Stimulated activated CD4-positive, alpha-beta T cell treated with anti-CD3 and anti-CD28 coated beads, TNF-alpha, amount 100 ng/mL, for 48 hours (primary cell): ENCODE measurements at regions not wholly inside any gene's neighbourhood (a gene's known extent, or its start where the extent isn't known, plus 50 kb on each side); places are given as distances from the start of the nearest gene placed in this dataset.

Experiments used
- DNase-seq, 3 donors: peaks; one replicate each; pipeline ENCODE4 v3.0.0-alpha.2; 2020; ENCODE audit warnings: low read depth in 3 of 3

DNA sequence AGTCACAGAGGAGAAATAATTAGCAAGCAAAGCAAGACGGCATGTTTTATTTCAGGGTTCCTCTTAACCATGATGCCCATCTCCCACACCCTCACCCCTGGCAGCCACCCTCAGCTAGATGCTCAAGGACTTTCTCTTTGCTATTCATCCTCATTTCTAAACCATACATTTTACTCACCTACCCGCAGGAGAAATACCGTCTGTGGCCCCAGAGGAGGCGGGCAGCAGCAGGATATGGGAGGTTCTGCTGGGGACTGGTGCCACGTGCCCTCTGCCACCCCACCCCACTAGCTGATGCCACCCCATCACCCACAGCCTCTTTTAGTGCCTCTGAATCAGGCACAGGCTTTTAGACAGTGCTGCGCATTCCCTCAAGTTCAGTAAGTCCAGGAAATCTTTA lies 168.7 kb upstream of the ITGB1 start:
- no peak for DNase-seq

DNA sequence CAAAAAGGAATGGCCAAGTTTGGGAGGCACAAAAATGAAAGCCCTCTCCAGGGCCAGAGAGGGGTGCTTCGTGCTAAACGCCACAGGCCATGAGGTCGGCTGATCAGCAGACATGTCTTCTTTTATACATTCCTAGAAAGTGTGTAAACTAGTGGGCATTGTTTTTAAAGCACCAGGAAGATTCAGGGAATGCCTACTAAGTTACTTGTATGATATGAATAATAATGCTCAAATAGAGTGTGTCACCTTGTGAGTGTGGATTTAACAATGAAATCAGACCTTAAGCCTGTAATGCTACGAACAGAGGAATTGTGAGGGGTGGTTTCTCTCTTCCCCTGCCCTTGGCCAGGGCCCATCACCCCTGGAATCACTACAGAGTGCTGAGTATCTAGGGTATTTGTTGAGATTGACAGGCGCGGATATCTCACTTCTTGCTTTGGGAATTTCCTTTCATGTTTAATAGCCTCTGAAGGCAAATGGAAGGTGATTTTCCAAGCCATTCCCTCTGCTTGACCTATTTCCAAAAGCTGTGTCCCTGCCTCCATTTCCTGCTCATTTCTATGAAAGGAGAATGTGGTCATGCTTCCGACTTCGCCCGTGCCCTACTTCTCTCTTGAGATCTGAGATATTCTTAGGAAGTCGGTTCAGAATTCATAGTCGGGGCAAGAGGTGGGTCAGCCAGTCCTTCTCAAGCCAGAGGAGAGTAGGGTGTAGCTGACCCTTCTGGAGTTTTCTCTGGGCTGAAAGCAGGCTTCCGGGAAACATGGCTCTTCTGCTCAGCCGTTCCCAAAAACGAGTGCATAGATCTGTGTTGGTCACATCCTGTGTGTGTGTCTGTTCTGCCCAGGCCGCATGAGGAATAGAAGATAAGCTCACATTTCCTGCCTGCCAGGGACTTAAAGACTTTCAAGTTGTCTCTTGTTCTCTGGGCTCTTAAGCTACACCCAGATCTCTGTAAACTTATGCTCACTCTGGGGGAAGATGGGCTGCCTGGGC lies 167.8 kb upstream of the ITGB1 start:
- DNase-seq: no peak

DNA sequence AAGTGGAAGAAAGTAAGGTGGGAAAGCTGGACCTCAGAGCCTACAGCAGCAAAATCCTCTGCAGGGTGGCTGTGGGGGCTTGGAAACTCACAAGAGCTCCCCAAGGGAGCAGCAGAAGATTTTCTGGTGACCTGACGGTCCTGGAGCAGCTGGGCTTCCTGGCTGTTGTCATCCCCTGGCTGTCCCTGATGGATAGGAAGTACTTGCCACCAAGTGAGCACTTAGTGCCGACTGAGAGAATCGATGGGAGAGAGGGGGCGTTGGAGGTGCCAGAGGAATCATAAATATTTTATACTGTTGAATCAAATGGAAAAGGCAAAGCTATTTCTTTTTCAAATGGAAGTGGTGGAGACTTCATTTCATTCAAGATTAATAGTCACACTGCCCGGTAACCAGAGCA lies 167.1 kb upstream of the ITGB1 start:
- DNase-seq: no peak

DNA sequence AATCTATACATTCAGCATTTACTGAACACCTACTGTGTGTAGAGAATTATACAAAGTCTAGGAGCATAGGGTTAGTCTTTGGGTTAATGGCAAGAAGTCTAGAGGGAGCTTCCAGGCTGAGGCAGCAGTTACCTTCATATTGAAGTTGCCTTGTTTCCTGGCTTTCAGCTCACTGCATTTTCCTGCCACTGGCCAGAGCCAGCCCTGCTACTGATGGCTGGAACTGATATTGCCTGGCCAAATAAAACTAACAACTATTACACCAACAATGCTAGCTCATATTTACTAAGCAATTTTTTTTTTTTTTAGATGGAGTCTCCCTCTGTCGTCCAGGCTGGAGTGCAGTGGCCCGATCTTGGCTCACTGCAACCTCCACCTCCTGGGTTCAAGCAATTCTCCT lies 165.7 kb upstream of the ITGB1 start:
- DNase-seq: no peak

DNA sequence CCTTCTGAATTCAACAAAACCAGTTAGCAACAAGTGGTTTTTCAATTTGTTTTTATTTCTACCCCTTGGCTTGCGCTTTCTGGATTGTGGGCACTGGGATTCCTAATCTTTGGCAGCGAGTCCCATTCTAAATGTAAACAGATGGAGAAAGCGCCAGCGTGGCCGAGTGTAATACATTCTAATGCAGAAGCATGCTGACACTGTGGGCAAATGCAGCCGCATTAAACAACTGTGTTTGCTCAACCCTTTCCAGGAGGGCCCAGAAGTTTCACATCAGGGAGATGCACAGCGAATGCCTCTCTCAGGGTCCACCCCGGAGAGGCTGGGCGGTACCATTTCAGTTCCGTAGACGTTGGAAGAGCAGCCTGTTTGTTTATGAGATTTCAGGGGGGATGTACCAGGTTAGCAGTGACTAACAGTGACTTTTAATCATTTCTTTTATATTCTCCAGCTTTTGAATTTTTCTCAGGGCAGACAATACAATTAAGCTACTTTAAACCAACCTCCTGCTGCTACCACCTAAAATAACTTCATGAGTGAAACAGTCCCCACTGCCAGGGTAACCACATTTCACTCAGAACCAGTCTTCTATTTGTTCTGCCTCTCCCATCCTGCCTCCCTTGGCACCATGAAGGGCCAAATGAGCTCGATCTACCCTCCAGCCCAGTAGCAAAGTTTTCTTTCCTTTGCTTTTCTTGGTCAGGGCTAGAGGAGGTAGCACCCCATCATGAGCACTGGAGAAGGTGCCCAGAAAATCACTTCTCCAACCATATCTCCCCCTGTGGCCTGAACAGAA lies 164.2 kb upstream of the ITGB1 start:
- no peak for DNase-seq

DNA sequence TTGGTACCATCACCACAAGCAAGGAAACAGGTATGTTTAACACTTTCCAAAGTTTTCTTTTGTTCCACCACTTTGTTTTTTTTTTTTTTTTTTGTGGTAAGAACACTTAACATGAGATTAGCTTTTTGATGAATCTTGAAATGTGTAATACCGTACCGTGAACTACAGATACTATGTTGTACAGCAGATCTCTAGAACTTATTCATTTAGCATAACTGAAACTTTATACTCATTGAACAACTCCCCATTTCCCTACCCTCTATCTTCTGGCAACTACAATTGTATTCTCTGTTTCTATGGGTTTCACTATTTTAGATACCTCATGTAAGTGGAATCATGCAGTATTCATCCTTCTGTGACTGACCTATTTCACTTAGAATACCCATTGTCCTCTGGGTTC lies 162.7 kb upstream of the ITGB1 start:
- DNase-seq: no peak

DNA sequence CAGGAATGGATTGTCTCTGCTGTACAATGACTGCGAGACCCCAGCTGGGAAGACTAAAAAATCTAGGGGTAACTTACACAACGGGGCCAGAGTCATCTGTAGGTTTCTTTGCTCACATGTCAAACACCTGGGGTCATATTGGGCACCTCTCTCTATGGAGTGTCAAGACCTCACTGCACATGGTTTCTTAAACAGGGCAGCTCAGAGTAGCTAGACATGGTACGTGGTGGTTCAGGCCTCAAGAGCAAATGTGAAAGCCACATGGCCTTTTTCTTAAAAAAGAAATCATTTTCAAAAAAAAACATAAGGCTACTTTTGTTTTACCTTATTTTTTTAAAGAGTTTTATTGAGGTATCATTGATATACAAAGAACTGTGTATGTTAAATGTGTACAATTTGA lies 162.2 kb upstream of the ITGB1 start:
- no peak for DNase-seq

DNA sequence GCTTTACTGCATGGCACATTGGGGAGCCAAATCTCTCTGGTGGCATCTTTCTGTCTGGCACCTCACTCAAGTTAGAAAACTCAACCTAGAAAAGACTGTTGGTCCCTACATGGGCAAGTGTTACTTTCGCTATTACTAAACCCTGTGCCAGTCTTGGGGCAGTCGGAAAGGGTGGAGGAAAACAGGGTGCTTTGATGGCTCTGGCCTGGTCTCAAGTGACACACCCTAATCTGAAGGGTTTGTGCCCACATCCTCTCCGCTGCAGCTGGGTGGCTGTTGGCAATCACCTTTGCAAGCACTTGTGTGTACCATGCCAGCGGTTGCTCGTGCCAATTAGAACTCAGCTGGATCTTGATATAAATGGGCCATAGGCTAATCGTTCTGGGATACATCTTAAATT lies 159.8 kb upstream of the ITGB1 start:
- DNase-seq: no peak

DNA sequence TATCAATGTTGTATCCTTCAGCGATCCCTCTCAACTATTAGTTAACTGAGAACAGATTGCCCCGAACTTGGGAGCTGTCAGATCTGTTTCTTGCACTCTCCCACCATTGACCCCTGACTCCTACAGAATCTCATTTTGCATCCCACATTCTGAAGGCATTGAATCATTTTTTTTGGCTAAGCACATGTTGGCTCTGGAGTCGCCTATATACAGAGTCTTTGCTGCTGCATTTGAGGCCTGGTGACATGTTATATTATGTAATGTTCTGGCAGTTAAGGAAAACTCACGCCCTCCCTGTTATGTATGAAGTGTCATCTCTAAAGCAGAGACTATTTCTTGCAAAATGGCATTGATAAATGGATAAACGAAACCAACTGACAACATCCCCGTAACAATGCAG lies 159.2 kb upstream of the ITGB1 start:
- no peak for DNase-seq

DNA sequence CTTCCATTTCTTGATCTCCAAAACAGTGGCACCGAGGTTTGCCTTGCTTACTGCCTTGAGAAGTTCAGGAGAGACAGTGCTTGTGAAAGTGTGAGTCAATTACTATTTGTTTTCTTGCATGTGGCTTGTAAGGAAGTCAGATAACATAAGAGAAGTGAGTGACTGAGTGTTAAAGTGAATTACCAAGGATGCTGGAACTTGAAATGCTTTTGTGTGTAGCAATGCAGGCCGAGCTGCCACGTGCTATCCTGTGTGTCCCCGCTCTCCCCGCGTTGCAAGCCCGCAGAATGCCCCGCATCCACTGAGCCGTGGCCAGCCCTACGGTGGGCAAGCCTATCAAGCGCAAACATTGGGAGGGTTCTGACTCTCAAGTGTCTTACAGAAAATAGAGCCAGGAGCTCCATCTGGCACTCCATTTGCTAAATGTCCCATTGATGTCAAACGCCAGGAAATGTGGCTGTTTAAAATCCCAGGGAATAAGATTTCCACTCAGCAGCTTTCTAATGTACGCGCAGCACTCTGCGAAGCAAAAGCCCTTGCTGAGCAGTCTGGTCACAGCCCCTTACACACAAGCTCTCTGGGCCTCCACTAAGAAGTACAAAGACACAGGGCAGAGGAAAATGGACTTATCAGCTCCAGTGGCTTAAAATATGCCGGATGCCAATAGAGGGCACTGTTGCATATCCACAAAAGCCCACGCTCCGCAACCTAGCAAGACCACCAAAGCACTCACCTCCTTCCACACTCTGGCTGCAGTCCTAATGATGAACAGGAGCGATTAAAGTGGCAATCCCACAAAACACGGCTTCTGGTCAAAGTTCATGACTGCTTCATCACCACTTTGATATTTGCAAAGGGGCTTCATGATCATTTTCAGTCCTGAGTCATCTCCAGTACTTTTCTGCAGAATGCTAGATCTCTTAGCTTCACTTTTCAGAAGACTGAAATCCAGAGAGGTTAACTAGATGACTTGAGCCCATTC lies 158.0 kb upstream of the ITGB1 start:
- DNase-seq: no peak

DNA sequence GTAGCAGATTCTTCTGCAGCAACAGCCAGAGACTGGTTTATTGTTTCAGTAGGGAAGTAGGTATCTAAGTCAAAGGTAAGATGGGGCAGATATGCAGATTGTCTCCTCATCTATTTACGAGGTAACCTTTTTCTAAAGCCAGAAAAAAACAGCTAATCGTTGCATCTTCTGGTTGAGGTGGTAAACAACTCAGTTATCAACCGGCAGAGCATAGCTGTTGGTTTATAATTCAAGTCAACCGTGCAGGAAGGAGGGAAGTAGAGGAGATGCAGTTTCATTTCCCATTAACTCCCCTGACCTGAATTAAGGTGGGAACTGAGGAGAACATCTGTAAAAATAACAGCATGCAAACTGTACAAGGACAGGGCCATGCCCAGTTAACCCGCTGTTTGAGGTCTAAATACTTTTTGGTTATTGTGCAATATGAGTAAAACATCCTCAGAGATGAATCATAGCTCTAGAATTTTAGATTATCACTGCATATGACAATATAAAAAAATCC lies 156.5 kb upstream of the ITGB1 start:
- DNase-seq: no peak

DNA sequence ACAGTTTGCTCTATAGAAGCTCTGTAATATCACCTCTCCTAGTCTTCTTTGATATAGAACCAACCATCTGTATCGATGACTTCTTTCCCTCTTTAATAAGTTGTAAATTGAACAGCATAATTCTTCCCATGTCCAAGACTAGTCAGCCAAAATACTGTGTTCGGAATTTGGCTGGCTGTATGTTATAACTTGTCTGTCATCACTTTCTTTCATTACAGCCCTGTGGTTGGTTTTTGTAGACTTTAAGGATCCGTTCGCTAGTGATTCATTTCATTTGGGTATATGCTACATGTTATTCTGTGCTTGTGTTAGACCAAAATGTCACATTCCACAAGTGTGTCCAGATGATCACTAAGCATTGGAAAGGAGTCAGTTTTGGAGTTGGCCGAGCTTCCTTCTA lies 155.4 kb upstream of the ITGB1 start:
- DNase-seq: no peak

DNA sequence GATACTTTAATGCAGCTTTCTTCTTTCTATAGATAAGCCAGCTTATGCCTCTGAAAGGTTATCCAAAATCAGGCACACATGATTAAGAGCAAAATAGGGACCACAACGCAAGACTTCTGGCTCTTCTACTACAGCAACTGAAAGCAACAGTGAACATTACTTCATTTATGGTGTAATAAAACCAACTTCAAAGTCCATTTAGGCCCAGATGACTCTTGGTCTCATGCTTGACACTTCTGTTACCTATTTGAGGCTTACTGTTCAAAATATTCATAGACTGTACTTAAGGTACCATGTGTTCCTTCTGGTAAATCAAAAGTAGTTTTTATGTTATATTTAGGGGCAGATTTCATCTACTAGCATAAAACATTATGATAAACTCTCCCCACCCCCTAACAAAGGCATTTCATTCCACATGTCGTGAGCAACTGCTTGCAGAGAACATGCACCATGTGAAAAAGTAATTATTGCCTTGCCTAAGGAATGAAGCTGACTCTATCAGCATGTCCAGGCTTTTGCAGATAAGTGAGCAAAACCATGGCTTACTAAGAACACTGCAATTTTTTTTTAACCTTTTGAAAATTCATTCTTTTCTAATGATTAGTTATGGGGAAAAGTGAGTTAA lies 154.9 kb upstream of the ITGB1 start:
- DNase-seq: no peak

DNA sequence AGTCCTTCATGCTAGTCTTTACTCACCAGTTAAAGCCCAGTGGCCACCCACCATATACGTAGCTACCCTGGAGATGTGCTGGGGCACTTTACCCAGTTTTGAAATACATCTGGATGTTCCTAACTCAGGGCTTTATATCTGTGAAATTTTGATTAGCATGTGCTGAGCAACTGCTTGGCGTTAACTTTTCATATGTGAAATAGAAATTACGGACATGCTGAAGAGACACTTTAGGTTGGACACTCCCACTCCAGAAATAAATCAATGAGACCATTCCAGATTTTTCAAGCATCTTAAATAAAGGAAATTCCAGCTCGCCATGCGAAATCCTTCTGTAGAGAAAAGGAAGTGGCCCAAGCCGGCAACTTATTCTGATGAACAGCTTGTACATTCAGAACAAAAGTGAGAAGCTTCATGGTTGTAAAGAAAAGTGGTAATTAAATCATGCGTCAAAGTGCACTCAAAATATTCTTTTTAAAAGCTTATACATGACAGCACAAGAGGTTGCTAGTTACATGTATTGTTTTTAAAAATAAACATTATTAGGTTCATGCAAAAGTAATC lies 153.5 kb upstream of the ITGB1 start:
- no peak for DNase-seq

DNA sequence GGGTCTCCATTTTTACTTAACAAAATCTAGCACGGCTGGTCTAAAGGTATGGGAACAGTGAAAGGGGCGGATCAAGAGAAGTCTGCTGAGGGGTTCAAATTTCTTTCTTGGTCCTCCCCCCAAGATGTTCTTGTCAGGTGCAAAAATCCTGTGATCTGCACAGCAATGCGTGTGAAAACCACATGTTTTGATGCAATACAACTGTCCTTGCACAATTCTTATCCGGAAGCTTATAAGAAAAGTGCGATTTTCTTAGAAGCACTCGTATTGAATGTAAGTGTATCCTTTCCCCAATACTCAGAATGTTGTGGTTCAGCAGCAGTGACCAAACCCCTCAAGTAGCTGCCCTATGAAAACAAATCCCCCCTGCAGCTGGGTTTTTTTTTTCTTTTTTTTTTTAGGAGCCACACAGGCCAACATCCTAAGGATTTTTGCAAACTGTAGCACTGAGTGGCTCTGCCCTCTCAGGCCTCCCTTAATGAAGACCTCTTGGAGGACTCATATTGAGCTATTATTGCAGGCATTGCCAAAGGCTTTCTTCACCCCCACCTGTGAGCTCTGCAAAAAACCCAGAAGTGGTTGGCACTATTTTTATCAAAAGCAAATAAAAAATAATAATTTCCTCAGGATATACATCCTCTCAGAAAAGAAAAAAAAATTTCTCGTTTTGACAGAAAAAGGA lies 151.9 kb upstream of the ITGB1 start:
- DNase-seq: no peak

DNA sequence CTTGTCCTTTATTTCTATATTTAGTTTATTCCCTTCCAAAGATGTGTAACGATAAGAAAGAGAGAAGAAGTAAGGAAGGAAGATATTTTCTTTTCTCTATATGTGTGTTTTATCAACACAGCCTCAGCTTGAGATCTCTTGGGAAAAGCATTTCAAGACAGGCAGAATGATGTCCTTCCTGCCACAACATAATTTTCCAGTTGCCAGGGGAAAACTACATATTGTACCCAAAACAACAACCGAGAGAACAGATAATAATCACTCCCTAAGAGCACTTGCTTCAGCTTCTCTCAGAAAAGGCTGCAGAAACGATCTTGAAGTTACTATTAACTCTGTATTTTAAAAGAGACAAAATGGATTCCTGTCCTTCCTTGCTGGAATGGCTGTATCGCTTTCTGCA lies 151.4 kb upstream of the ITGB1 start:
- DNase-seq: no peak

DNA sequence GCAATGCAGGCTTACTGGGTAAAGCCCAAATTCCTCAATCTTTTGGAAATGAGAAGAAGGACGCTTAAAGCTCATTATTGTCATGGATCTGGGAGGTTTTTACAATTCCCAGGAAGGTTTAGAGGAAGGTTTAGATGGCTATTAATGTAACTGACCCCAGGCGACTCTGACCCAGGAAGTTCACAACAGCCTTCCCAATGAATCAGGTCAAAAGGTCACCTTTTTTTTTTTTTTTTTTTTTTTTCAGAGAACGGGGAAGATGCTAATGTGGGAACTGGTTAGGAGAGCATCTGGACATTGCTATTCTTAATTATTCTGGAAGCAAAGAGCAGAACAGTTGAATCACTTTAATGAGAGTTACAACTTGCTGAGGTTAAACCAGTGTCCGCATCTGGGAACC lies 149.9 kb upstream of the ITGB1 start:
- DNase-seq: no peak

DNA sequence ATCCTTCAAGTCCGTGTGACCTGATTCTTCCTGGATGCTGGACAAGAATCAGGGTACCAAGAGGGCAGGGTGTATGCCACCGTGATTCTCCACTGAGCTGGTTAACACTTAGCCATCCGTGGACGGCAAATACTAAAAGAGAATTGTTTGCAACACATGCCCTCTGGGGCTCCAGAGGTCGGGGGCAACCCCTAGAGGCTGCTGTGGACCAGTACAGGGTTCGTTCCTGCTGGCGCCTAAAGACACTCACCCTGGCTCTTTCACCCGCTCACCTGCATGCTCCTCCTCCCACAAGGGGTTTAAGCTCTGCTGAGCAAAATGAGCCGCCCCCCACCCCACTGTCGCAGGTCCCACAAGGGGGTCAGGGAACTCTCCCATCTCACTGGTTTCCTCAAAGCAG lies 148.7 kb upstream of the ITGB1 start:
- no peak for DNase-seq

DNA sequence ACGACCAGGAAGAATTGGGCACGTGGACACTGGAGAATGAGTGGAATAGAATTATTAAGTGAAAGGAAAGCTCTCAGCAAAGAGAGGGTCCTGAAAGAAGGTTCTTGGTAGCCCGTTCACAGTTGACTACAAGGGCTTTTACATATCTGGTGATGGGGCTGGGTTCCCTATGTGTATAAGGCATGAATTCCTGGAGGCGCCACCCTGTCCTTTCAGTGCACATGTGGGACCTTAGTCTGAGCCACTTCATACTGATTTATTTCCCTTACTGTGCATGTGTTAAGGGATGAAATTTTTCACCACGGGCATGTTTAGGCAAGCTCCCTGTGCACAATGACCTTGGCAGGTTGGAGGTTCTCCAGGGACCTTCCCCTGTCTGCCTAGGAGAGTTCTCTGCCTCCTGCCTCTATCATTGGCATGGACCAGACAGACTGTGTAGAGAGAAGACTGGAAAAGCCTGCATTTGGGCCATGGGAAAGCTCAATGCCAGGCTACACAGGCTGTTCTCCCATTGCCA lies 145.9 kb upstream of the ITGB1 start:
- DNase-seq: no peak

DNA sequence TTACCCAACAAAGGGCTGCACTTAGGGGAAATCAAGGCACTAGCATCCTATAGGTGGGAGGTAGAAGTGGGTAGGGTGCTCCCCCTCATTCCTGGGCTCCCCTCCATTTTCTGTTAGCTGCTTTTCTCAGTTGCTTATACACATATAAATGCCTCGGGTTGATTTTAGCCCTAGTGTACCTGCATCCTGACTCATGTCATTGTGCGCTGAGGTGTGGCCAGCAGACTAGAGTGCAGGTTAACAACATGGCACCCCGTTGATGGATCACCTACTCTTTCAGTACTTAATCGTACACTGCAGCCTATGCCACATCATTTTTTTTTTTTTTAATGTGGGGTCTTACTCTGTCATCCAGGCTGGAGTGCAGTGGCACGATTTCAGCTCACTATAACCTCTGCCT lies 144.0 kb upstream of the ITGB1 start:
- DNase-seq: no peak
